Neural cell (in vitro differentiated cells): ENCODE measurements at regions not wholly inside any gene's neighbourhood (a gene's known extent, or its start where the extent isn't known, plus 50 kb on each side); places are given as distances from the start of the nearest gene placed in this dataset.

Experiments
- H2AFZ ChIP-seq: fragments of 200-600, 300-800 bp; sonication (generic), shearing (Covaris generic); 2 replicates; pipeline ENCODE4 v1.6.0; 2014; ENCODE audit warnings: low read depth, mild to moderate bottlenecking, antibody characterized with exemption, low read length, moderate library complexity
- H3F3A ChIP-seq: fragments of 200-600 bp; shearing (Covaris generic); 2 replicates; pipeline ENCODE4 v1.6.1; 2016; ENCODE audit warnings: mild to moderate bottlenecking, moderate library complexity, mixed read lengths, antibody characterized with exemption, low read length; ENCODE audit not compliant: insufficient read depth, poor library complexity, severe bottlenecking
- H3K27ac ChIP-seq: fragments of 200-600, 300-800 bp; sonication (generic), shearing (Covaris generic); 2 replicates; pipeline ENCODE4 v1.5.1; 2014; ENCODE audit warnings: mild to moderate bottlenecking, low read length, moderate library complexity
- H3K27me3 ChIP-seq: fragments of 300-800, 200-600 bp; sonication (generic), shearing (Covaris generic); 2 replicates; pipeline ENCODE4 v1.6.0; 2014; ENCODE audit warnings: mild to moderate bottlenecking, low read depth, low read length, moderate library complexity; ENCODE audit not compliant: insufficient read depth
- H3K36me3 ChIP-seq: fragments of 300-800, 200-600 bp; sonication (generic), shearing (Covaris generic); 2 replicates; pipeline ENCODE4 v1.5.1; 2014; ENCODE audit warnings: mild to moderate bottlenecking, antibody characterized with exemption, low read length, moderate library complexity; ENCODE audit not compliant: insufficient read depth
- H3K4me2 ChIP-seq: fragments of 300-800, 200-600 bp; sonication (generic), shearing (Covaris generic); 2 replicates; pipeline ENCODE4 v1.6.0; 2014; ENCODE audit warnings: mild to moderate bottlenecking, low read length
- H3K4me3 ChIP-seq: fragments of 300-800, 200-600 bp; sonication (generic), shearing (Covaris generic); 2 replicates; pipeline ENCODE4 v1.5.1; 2014; ENCODE audit warnings: mild to moderate bottlenecking, low read length, moderate library complexity
- H3K79me2 ChIP-seq: fragments of 200-600 bp; shearing (Covaris generic); replicated peaks from 2 replicates; pipeline ENCODE4 v1.6.0; 2014; ENCODE audit warnings: mild to moderate bottlenecking, low read length, moderate library complexity; ENCODE audit not compliant: insufficient read depth
- H3K9ac ChIP-seq: fragments of 300-800, 200-600 bp; sonication (generic), shearing (Covaris generic); 2 replicates; pipeline ENCODE4 v1.6.1; 2016; ENCODE audit warnings: mild to moderate bottlenecking, low read length, mixed read lengths
- H3K9me2 ChIP-seq: fragments of 200-600 bp; shearing (Covaris generic); 2 replicates; pipeline ENCODE4 v1.6.1; 2016; ENCODE audit warnings: mild to moderate bottlenecking, low read length, mixed read lengths; ENCODE audit not compliant: insufficient read depth
- H3K9me3 ChIP-seq: fragments of 200-600, 300-800 bp; sonication (generic), shearing (Covaris generic); 2 replicates; pipeline ENCODE4 v1.6.1; 2016; ENCODE audit warnings: mild to moderate bottlenecking, mixed run types, low read length, moderate library complexity, mixed read lengths
- H4K20me1 ChIP-seq: fragments of 200-600 bp; shearing (Covaris generic); 2 replicates; pipeline ENCODE4 v1.6.1; 2016; ENCODE audit warnings: mild to moderate bottlenecking, mixed run types; ENCODE audit not compliant: insufficient read depth
- CTCF ChIP-seq: fragments of 450-650 bp; IDR thresholded peaks from 2 replicates; pipeline ENCODE4 v1.5.1; 2014; ENCODE audit warnings: antibody characterized with exemption, mild to moderate bottlenecking, moderate library complexity; ENCODE audit not compliant: poor library complexity, severe bottlenecking
- EP300 ChIP-seq: fragments of 450-650 bp; conservative IDR thresholded peaks from 2 replicates; pipeline ENCODE4 v1.6.1; 2014; ENCODE audit warnings: antibody characterized with exemption, mild to moderate bottlenecking, moderate library complexity; ENCODE audit not compliant: poor library complexity, severe bottlenecking
- EZH2 ChIP-seq: fragments of 200-600, 300-800 bp; shearing (Covaris generic), sonication (generic); IDR thresholded peaks from 2 replicates; pipeline ENCODE4 v1.6.1; 2014; ENCODE audit warnings: antibody characterized with exemption, low read length, borderline replicate concordance, mild to moderate bottlenecking; ENCODE audit not compliant: insufficient read depth, poor library complexity, severe bottlenecking
- MXI1 ChIP-seq: fragments of 450-650 bp; conservative IDR thresholded peaks from 2 replicates; pipeline ENCODE4 v1.6.1; 2014; ENCODE audit warnings: antibody characterized with exemption, mild to moderate bottlenecking; ENCODE audit not compliant: poor library complexity, severe bottlenecking
- POLR2AphosphoS5 ChIP-seq: IDR thresholded peaks from 2 replicates; pipeline ENCODE4 v1.6.1; 2012
- RAD21 ChIP-seq: fragments of 450-650 bp; conservative IDR thresholded peaks from 2 replicates; pipeline ENCODE4 v1.6.1; 2014; ENCODE audit warnings: antibody characterized with exemption, mild to moderate bottlenecking, moderate library complexity
- SMC3 ChIP-seq: fragments of 450-650 bp; conservative IDR thresholded peaks from 2 replicates; pipeline ENCODE4 v1.6.1; 2014; ENCODE audit warnings: antibody characterized with exemption, mild to moderate bottlenecking, moderate library complexity; ENCODE audit not compliant: poor library complexity
- TAF1 ChIP-seq: IDR thresholded peaks from 2 replicates; pipeline ENCODE4 v1.6.1; 2012; ENCODE audit warnings: low read depth
- TF ChIP-seq, protein P1 (sequence below): IDR thresholded peaks from 2 replicates; pipeline ENCODE4 v1.6.1; 2012; ENCODE audit warnings: borderline replicate concordance

DNA sequence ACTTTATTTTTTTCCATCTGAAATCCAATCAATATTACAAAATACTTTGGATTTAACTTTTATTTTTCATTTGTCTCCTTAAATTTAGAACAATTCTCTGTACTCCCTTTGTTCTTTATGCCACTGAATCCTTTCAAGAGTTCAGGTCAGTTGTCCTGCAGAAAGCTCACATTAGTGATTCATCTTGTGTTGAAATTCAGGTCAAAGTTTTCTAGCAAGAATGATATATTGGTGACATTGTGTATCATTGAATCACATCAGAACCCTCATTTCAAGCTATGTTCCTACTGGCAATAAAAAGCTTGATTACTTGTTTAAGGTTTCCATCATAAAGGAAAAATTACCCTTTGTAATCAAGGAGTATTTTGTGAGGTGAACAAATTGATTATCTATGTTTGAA, 378.8 kb upstream of the STEAP1 start:
- TF ChIP-seq CTCF (no peak), EZH2 (no peak), RAD21 (no peak), POLR2AphosphoS5 (no peak), EP300 (no peak), SMC3 (no peak), TAF1 (no peak), MXI1 (no peak)
- TF ChIP-seq, protein P1, sequence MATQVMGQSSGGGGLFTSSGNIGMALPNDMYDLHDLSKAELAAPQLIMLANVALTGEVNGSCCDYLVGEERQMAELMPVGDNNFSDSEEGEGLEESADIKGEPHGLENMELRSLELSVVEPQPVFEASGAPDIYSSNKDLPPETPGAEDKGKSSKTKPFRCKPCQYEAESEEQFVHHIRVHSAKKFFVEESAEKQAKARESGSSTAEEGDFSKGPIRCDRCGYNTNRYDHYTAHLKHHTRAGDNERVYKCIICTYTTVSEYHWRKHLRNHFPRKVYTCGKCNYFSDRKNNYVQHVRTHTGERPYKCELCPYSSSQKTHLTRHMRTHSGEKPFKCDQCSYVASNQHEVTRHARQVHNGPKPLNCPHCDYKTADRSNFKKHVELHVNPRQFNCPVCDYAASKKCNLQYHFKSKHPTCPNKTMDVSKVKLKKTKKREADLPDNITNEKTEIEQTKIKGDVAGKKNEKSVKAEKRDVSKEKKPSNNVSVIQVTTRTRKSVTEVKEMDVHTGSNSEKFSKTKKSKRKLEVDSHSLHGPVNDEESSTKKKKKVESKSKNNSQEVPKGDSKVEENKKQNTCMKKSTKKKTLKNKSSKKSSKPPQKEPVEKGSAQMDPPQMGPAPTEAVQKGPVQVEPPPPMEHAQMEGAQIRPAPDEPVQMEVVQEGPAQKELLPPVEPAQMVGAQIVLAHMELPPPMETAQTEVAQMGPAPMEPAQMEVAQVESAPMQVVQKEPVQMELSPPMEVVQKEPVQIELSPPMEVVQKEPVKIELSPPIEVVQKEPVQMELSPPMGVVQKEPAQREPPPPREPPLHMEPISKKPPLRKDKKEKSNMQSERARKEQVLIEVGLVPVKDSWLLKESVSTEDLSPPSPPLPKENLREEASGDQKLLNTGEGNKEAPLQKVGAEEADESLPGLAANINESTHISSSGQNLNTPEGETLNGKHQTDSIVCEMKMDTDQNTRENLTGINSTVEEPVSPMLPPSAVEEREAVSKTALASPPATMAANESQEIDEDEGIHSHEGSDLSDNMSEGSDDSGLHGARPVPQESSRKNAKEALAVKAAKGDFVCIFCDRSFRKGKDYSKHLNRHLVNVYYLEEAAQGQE: no peak

DNA sequence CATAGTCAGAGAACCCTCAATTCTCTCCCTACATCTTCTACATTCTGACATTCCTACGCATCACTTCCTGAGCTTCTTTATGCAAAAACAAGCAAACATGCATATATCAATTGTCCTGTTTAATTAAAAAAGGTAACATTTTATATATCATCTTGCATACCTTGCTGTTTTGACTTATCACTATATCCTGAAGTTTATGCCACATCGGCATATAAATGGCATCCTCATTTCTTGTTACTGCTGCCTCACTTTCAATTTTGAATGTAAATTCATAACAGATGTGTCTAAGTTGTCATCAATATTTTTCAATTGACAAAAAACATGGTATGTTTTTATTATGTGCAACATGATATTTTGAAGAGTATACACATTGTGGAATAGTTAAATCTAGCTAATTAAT, 377.3 kb upstream of the STEAP1 start:
- H4K20me1 ChIP-seq: no peaks in the 10 kb centered on the region
- H3K4me2 ChIP-seq: no peak overlapping the region
- no peak overlapping the region for H3K4me3 ChIP-seq

More for the DNA sequence above, 378.8 kb upstream of the STEAP1 start:
- Histone ChIP-seq H2AFZ (no peak overlapping the region), H3K9ac (no peak overlapping the region), H3K36me3 (no peaks in the 10 kb centered on the region), H3K4me2 (no peak overlapping the region), H3K27me3 (no peaks in the 10 kb centered on the region), H3K9me3 (no peaks in the 10 kb centered on the region), H3K27ac (no peak overlapping the region), H3K79me2 (no peaks in the 10 kb centered on the region), H3K4me3 (no peak overlapping the region), H4K20me1 (no peaks in the 10 kb centered on the region), H3K9me2 (no peaks in the 10 kb centered on the region), H3F3A (no peaks in the 10 kb centered on the region)

More for the DNA sequence above, 377.3 kb upstream of the STEAP1 start:
- H3K36me3 ChIP-seq: no peaks in the 10 kb centered on the region
- no peak overlapping the region for H2AFZ ChIP-seq
- H3K9ac ChIP-seq: no peak overlapping the region
- H3K9me2 ChIP-seq: no peaks in the 10 kb centered on the region
- H3K27ac ChIP-seq: no peak overlapping the region
- H3K79me2 ChIP-seq: no peaks in the 10 kb centered on the region
- H3K27me3 ChIP-seq: no peaks in the 10 kb centered on the region
- H3K9me3 ChIP-seq: no peaks in the 10 kb centered on the region
- TF ChIP-seq SMC3: no peak
- no peak for TF ChIP-seq MXI1
- no peak for TF ChIP-seq POLR2AphosphoS5
- TF ChIP-seq EP300: no peak
- no peak for TF ChIP-seq TAF1
- no peak for TF ChIP-seq EZH2
- TF ChIP-seq RAD21: no peak
- TF ChIP-seq, protein P1: no peak
- no peak for TF ChIP-seq CTCF
- no peaks in the 10 kb centered on the region for H3F3A ChIP-seq
